ENCODE measurements at regions not wholly inside any gene's neighbourhood (a gene's known extent, or its start where the extent isn't known, plus 50 kb on each side); places are given as distances from the start of the nearest gene placed in this dataset.

GRCh38 chrX:78213331-78213730 lies 73.9 kb upstream of the TAF9B start:
- no peak for DNase-seq

- peak in 1 of 5 donors; percentile 18 for DNase-seq
These were observed 60.4 kb upstream of the TAF9B start for GRCh38 chrX:78199851-78200250.
